EL (cell line): ENCODE measurements at regions not wholly inside any gene's neighbourhood (a gene's known extent, or its start where the extent isn't known, plus 50 kb on each side); places are given as distances from the start of the nearest gene placed in this dataset.

Source experiments
- DNase-seq: peaks from one replicate; pipeline ENCODE4 v3.0.0-alpha.2; 2016

- DNase-seq = no peak
These were observed 379.5 kb upstream of the JAG1 start for GRCh38 chr20:11053310-11053709.

DNA sequence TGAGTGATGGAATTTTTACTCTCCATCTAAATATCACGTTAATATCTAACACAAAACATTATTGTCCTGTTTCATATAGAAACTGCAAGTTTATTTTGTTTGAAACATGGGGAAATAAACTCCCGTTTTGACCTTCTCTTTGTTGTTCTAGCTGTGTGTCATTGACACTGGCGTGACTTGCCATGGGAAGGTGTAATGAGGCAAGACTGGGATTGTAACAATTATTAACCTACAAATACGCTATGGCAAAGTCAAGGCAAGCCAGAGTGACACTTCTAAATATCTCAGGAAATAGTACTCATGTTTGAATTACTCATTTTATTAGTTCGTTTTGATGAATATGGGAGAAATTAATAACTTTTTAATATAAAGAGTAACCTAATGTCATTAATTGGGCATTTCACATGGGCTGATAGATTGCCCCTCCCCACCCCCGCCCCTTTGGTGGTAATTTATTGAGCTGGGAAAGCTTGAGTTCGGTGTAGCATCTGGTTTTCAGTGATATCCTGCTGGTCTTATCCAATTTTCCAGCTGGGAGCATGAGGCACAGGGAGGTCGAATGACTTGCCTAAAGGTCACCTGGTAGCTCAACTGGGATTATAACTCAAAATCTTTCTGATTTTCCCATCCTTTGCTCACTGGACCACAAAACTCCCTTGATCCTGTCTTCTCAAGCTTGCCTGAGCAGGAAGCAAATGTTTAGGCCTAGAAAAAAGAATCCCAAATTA lies 380.6 kb upstream of the JAG1 start:
- no peak for DNase-seq

DNA sequence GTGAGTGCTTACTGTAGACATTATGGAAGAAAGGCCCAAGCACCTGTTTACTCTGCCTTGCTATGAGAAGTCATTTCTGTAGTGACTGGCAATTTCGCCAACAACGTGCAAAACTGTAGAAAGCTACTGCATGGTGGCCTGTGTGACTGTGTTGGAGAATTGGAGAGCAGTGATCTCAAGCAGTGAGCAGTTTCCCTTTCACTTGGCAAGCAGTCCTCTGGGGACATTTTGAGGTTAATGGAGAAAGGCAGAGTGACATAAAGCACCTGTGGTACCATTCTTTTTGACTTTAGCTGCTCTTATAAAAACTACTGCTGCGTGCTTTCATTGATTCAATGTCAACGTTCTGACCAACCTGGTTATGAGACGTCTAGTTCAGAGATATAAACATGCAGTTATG lies 382.6 kb upstream of the JAG1 start:
- DNase-seq = no peak

GRCh38 chr20:11057624-11058023 lies 383.8 kb upstream of the JAG1 start:
- peak; percentile 39 for DNase-seq

GRCh38 chr20:11059659-11060058 lies 385.9 kb upstream of the JAG1 start:
- no peak for DNase-seq

- DNase-seq = no peak
These were observed 386.8 kb upstream of the JAG1 start for GRCh38 chr20:11060423-11061185.

DNA sequence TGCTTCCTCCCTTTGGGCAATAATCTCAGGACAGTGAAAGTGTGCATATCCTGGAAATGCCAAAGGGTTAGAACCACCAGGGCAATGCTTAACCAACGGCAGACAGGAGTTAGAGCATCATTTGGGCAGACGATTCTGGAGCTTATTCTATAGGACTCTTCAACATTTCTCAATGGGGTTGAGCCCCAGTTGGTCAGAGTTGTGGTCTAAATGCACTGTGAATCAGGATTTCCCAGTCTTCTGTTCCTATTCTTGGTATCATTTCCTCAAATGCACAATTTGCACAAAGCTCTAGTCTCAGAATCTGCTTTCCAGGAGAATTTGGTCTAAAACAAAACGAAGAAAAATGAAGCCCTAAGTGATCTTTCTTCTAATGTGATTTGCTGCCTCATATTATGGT lies 389.6 kb upstream of the JAG1 start:
- no peak for DNase-seq

DNA sequence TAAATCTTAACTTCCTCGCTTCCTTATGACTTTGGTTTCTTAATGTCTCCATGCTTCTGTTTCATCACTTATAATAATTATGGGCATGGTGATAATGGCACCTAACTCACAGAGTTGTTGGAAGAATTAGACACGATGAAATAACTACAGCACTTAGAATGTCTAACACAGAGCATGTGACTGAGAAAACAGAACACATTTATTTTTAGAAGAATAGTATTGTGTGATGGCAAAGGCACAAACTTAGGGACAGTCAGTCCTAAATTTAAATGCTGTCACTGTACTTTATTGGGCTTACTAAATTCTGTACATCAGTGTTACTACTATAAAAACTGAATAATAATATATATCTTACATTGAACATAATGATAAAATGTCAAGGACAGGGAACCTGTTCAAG lies 391.1 kb upstream of the JAG1 start:
- DNase-seq = no peak

GRCh38 chr20:11067359-11067758 lies 393.6 kb upstream of the JAG1 start:
- no peak for DNase-seq

GRCh38 chr20:11072982-11073381 lies 399.2 kb upstream of the JAG1 start:
- no peak for DNase-seq

DNA sequence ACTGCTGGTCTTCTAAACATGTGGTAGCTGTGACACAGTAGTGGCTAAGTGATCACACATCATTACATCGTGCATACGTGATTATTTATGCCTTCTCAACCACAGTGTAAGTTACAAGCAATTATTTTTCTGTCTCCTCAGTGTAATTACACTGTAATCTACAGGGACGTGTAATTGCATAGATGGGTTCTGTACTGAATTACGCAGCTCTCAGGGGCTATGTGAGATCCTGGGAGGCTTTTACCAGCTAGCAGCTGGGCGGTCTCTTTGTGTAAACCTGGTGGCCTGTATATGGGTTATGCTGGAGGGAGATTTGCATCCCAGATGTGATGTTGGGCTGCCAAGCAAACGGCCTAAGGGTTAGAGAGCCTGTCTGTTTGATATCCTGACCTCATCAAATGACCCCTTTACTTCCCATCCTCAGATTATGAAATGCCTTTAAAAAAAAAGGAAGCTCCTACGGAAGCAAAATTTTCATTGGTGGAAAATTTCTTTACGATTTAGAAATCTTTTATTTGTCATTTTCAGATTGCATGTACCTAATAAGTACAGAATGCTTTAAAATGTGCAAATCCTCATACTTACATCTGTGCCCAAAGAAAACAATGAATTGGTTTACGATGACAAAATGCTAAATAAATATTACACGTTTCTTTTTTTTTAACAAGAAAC lies 402.8 kb upstream of the JAG1 start:
- DNase-seq = no peak

DNA sequence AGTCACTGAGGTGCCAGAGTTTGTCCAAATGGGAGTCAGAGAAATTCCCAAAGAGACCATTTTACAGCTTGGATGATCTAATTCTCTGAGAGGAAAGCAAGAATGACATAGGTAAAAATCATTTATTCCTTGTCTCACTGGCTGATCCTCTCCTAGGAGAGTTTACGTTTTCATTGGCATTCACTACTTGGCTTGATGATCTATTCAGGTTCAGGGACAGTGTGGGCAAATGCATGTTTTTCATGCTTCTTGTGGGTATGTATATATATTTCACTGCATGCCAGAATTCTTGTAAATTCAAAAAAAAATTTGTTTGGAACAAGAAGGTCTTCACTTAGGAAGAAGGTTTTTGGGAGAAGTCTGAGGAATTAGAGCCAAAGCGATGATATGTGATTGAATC lies 403.4 kb upstream of the JAG1 start:
- no peak for DNase-seq

DNA sequence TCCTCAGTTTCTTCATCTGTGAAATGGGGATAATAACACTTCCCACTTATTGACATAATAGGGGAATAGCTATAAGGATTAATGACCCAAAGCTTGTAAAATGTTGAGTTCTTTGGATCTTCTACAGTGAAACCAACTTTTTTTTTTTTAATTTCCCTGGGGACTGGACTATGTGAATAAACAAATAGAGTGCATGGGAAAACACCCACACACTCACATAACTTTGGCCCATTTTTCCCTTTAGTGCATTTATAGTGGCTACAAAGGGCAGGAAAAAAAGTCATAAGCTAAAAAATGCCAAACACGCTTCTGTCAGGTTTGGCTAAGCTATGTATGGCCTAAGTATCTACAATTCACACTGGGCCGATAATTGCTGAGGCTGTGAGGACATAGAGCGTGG lies 406.2 kb upstream of the JAG1 start:
- no peak for DNase-seq

DNA sequence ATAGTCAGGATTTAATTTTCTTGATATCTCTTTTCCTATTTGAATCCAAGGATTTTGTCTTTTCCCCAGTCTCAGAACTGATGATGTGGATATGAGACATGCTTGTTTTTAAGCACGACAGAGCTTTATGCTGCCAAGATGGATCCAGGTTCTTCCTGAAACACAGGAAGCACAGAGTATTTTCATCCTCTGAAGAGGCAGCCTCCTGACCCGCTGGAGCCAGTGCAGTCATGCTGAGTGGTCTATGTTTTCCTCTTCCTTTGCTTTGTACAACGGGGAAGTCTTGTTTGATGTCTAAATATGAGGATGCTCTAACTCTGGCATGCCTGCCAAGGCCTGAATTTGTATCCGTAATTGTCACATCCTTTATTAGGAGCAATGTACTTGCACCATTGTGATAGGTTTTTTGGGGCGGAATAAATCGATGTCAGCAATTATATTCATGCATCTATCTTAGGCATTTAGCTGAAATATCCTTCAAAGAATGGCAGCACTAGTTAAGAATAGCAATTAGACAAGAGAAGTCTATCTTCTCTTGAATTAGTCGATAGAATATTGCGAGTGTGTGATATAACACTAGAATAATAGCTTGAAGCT lies 407.1 kb upstream of the JAG1 start:
- no peak for DNase-seq

DNA sequence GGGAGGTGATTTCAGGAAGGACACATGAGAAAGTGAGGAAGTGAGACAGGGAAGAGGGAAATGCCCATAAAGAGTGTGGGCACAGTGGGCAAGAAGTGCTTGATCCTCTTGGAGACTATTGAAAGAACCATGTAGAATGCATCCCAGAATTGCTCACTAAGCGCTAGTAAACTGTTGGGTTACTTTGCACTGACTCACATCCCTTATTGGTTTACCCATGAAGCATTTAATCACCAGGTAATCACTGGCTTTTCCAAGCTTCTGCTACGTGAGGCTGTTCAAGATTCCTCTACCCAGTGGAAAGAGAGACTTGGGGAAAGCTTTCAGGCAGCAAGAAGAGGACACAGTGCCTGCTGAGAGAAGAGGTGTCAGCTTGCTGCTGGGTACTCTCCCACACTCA lies 410.0 kb upstream of the JAG1 start:
- DNase-seq = no peak

- DNase-seq = no peak
These were observed 410.7 kb upstream of the JAG1 start for GRCh38 chr20:11084508-11084907.

- DNase-seq = no peak
These were observed 413.2 kb upstream of the JAG1 start for GRCh38 chr20:11086970-11087369.

GRCh38 chr20:11090751-11091150 lies 417.0 kb upstream of the JAG1 start:
- no peak for DNase-seq

GRCh38 chr20:11091511-11091910 lies 417.7 kb upstream of the JAG1 start:
- no peak for DNase-seq

- DNase-seq = no peak
These were observed 418.4 kb upstream of the JAG1 start for GRCh38 chr20:11092151-11092550.

- DNase-seq = no peak
These were observed 420.4 kb upstream of the JAG1 start for GRCh38 chr20:11094196-11094595.

- DNase-seq = no peak
These were observed 420.9 kb upstream of the JAG1 start for GRCh38 chr20:11094711-11095110.

- DNase-seq = no peak
These were observed 425.1 kb upstream of the JAG1 start for GRCh38 chr20:11098888-11099287.

- DNase-seq = peak; percentile 20
These were observed 427.4 kb upstream of the JAG1 start for GRCh38 chr20:11101243-11101642.
